ENCODE measurements at regions not wholly inside any gene's neighbourhood (a gene's known extent, or its start where the extent isn't known, plus 50 kb on each side); places are given as distances from the start of the nearest gene placed in this dataset.

GRCh38 chr4:180041576-180041975 lies 2201.6 kb upstream of the TENM3 start (continued):
- TF ChIP-seq CENPBD1 (CRISPR knock-in tag; IDR thresholded peaks at IDR 0.05; ENCODE audit: borderline replicate concordance, low read depth) = no peak
- no peak for TF ChIP-seq POLR2A (IDR thresholded peaks at IDR 0.05; ENCODE audit: insufficient read depth in 1 of 2, low read depth in 2 of 2, low read length in 2 of 2)
- TF ChIP-seq TCF7 (IDR thresholded peaks at IDR 0.05; ENCODE audit: low read depth) = peak; percentile 63; the same call in 1 of the 2 replicates
- no peak for TF ChIP-seq DNMT3B (CRISPR knock-in tag; conservative IDR thresholded peaks at IDR 0.05)
- TF ChIP-seq ZNF503 (CRISPR knock-in tag; IDR thresholded peaks at IDR 0.05) = no peak
- peak; percentile 47; the same call in 1 of the 2 replicates for TF ChIP-seq NR2F6 (IDR thresholded peaks at IDR 0.05)
- peak; percentile 66; the same call in 1 of the 2 replicates for TF ChIP-seq NR2F6 (CRISPR knock-in tag; IDR thresholded peaks at IDR 0.05)
- TF ChIP-seq PPARG (CRISPR knock-in tag; conservative IDR thresholded peaks at IDR 0.05) = no peak
- TF ChIP-seq ZNF451 (CRISPR knock-in tag; IDR thresholded peaks at IDR 0.05) = no peak
- no peak for TF ChIP-seq SYNCRIP (IDR thresholded peaks at IDR 0.05; ENCODE audit: insufficient read depth, low read depth, low read length)
- TF ChIP-seq ZNF512 (CRISPR knock-in tag; IDR thresholded peaks at IDR 0.05) = no peak
- no peak for TF ChIP-seq HNF4A (CRISPR knock-in tag; IDR thresholded peaks at IDR 0.05)
- no peak for TF ChIP-seq KLF12 (CRISPR knock-in tag; IDR thresholded peaks at IDR 0.05; ENCODE audit: borderline replicate concordance)
- TF ChIP-seq HMG20A (CRISPR knock-in tag; IDR thresholded peaks at IDR 0.05; ENCODE audit: borderline replicate concordance) = peak; percentile 69; the same call in 1 of the 2 replicates
- TF ChIP-seq ZNF713 (CRISPR knock-in tag; IDR thresholded peaks at IDR 0.05) = no peak
- TF ChIP-seq ZNF331 (CRISPR knock-in tag; IDR thresholded peaks at IDR 0.05) = peak; percentile 28; the same call in 1 of the 2 replicates
- TF ChIP-seq SOX5 (CRISPR knock-in tag; IDR thresholded peaks at IDR 0.05; ENCODE audit: borderline replicate concordance) = peak; percentile 85
- no peak for TF ChIP-seq RFX1 (IDR thresholded peaks at IDR 0.05)
- TF ChIP-seq HIC2 (CRISPR knock-in tag; IDR thresholded peaks at IDR 0.05; ENCODE audit: low read depth) = no peak
- no peak for TF ChIP-seq SKI (IDR thresholded peaks at IDR 0.05; ENCODE audit: partially characterized antibody)
- 0 out of 2 replicates have a peak, but pooled peaks have one; percentile 35 for TF ChIP-seq RARA (CRISPR knock-in tag; IDR thresholded peaks at IDR 0.05)
- TF ChIP-seq ZNF644 (CRISPR knock-in tag; IDR thresholded peaks at IDR 0.05; ENCODE audit: low read depth) = peak; percentile 50; the same call in 1 of the 2 replicates
- peak; percentile 61; the same call in 1 of the 2 replicates for TF ChIP-seq ARID5B (CRISPR knock-in tag; IDR thresholded peaks at IDR 0.05)
- no peak for TF ChIP-seq ZNF589 (CRISPR knock-in tag; conservative IDR thresholded peaks at IDR 0.05)
- peak; percentile 16; the same call in 1 of the 2 replicates for TF ChIP-seq FOSL2 (CRISPR knock-in tag; IDR thresholded peaks at IDR 0.05)

All from HepG2 (cell line).